HEK293 (cell line): ENCODE measurements at regions not wholly inside any gene's neighbourhood (a gene's known extent, or its start where the extent isn't known, plus 50 kb on each side); places are given as distances from the start of the nearest gene placed in this dataset.

Source experiments
- ATF2 ChIP-seq: fragments of 450-650 bp; formaldehyde crosslinking; IDR thresholded peaks from 2 replicates; pipeline ENCODE4 v1.5.1; 2016; ENCODE audit warnings: missing biosample characterization, missing genetic modification characterization, low read depth
- CTCF ChIP-seq: fragments of 450-650 bp; formaldehyde crosslinking; IDR thresholded peaks from 2 replicates; pipeline ENCODE4 v1.5.1; 2016; ENCODE audit warnings: missing biosample characterization, missing genetic modification characterization
- GLIS1 ChIP-seq: fragments of 450-650 bp; formaldehyde crosslinking; IDR thresholded peaks from 2 replicates; pipeline ENCODE4 v1.5.1; 2016; ENCODE audit warnings: missing biosample characterization, missing genetic modification characterization
- ZNF184 ChIP-seq: fragments of 450-650 bp; IDR thresholded peaks from 2 replicates; pipeline ENCODE4 v1.5.1; 2018; ENCODE audit warnings: missing biosample characterization, mild to moderate bottlenecking, missing genetic modification characterization

DNA sequence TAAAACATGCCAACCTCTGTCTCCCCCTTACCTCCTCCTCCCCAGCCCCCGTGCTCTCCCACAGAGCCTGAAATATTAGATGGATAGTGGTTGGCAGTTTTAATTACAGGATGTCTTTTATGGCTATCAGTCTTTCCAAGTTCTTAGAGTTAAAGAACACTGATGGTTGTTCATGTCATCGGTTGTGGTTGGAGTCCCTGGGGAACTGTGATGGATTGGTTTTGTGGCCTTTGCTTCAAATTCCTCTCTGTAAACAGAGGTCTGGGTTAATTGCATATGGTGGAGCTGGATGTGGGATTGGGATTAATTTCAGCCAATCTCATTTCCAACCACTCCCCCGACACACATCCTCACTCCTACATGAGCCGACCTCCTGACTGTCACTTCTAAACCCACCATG lies 164.5 kb upstream of the PROK2 start:
- TF ChIP-seq ATF2 (tag by site-specific recombination), result no peak
- TF ChIP-seq ZNF184 (tag by site-specific recombination), result no peak
- TF ChIP-seq CTCF (tag by site-specific recombination), result no peak
- TF ChIP-seq GLIS1 (tag by site-specific recombination), result no peak
